GM11168 (cell line): ENCODE measurements at regions not wholly inside any gene's neighbourhood (a gene's known extent, or its start where the extent isn't known, plus 50 kb on each side); places are given as distances from the start of the nearest gene placed in this dataset.

Experiments used
- in situ Hi-C: fragments of 300-500 bp; cut with MboI; formaldehyde crosslinking; loops from one replicate; pipeline ENCODE4 v1.12.0; 2022; ENCODE audit warnings: low sequenced_read_pairs; ENCODE audit not compliant: unreplicated experiment

- in situ Hi-C loops, result no loop called here
Observed at GRCh38 chr4:41865981-41866798, 69.0 kb upstream of the TMEM33 start.

- in situ Hi-C loops, result no loop called here
Observed at GRCh38 chr4:41865306-41865980, 69.8 kb upstream of the TMEM33 start.

DNA sequence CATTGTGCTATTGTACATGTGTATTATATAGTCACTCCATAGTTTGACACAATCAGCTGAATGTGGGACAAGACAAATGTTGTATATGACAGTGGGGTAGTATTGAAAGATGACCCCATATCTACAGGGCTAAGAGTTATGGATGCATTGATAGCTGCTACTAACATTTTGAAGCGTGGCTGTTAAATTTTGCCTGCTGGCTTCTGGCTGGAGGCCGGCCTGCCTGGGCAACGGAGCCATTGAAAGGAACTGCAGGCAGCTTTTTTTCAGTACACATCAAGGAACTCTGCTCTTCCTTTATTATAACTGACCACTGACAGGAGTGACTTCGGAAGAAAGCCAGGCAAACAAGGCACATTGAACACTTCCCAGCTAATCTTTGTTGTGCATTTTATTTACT is 76.1 kb upstream of the TMEM33 start:
- in situ Hi-C loops, result no loop called here

DNA sequence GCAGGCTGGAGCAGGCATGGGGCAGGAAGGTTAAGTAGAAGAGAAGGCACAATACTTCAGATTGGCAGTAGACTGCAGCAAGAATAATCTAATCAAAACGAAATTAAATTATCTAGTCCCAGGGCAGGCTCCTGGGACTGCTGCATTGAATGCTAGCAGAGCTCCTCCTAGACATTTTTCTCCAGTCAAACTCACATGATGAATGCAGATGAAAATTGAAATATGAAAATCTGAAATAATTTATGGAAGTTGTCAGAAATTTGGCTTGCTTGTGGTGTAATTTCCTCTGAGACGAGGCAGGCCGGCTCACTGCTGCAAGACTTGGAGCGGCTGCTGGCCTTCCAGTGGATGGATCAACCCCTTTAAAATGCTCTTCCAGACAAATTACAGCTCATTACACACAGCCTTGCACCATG is 78.0 kb upstream of the TMEM33 start:
- in situ Hi-C loops, result no loop called here

DNA sequence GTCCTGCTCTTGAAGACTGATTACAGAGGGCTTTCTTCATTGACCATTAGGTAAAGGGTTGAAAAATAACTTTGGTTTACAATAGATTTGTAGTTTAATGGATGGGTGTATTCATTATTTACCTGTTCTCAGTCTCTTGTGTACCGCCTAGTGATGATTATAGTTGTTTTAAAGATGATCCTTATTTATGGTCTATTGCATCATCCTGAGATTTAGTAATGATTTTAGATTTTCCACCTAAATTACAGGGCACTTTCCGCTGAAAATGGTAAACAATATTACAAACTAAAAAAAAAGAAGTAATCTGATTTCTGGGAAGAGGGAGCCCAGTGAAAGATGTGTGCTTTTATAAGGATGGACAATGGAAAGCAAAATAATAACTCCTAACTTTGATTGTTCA is 78.4 kb upstream of the TMEM33 start:
- in situ Hi-C loops, result no loop called here

DNA sequence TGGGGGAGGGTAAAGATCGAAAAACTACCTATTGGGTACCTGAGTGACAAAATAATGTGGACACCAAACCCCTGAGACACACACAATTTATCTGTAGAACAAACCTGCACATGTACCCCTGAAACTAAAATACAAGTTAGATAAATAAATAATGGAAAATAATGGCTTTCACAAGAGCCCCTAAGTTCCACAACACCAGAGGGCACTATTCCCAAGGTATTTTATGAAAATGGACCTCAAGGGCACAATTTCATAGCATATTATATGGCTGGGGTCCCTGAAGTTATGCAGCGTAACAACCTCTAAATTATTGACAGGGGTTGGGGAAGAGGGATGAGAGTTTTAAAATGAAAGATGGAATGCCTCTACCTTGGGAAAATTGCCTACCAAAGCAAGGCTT is 81.3 kb upstream of the TMEM33 start:
- in situ Hi-C loops, result no loop called here

GRCh38 chr4:41852229-41852628 is 83.0 kb upstream of the TMEM33 start:
- in situ Hi-C loops, result no loop called here

DNA sequence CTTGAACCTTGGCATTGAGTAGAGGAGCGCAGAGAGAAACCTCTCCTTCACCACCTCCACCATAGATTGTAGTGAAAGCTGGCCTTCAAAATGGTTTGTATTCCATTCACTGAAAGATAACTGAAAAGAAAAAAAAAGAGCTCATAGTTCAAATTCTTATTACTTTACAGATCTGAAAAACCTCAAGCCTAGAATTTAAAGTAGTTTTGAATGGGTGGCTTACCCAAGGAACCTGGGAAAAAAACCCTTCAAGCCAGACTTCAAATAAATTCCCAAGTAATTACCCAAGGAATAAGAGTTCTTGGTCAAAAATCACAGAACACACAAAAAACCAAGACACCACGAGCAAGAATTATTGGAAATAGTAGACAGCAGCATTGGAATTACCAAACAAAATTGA is 83.6 kb upstream of the TMEM33 start:
- in situ Hi-C loops, result no loop called here

DNA sequence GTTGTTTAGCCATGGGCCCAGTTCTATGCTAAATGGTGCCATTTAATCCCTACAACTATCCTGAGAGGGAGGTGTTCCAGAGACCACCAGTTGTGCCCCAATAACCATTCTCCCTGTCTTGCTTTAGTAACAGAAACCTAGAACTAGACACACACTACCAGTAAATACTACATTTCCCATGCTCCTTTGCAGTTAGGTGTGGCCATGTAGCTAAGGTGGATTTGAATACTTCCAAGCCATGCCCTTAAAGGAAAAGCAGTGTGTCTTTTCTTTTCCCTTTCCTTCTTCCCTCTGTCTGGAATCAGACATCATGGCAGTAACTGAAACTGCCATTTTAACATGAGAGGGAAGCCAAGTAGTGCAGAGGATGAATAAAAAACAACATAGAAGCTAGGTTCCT is 90.9 kb upstream of the TMEM33 start:
- in situ Hi-C loops, result no loop called here

GRCh38 chr4:41839916-41840854 is 91.7 kb upstream of the PHOX2B start:
- in situ Hi-C loops, result no loop called here

- in situ Hi-C loops, result no loop called here
Observed at GRCh38 chr4:41838590-41838989, 90.1 kb upstream of the PHOX2B start.

GRCh38 chr4:41835321-41835995 is 86.9 kb upstream of the PHOX2B start:
- in situ Hi-C loops, result no loop called here

GRCh38 chr4:41832961-41833360 is 84.4 kb upstream of the PHOX2B start:
- in situ Hi-C loops, result no loop called here

GRCh38 chr4:41822325-41822724 is 73.8 kb upstream of the PHOX2B start:
- in situ Hi-C loops, result no loop called here

DNA sequence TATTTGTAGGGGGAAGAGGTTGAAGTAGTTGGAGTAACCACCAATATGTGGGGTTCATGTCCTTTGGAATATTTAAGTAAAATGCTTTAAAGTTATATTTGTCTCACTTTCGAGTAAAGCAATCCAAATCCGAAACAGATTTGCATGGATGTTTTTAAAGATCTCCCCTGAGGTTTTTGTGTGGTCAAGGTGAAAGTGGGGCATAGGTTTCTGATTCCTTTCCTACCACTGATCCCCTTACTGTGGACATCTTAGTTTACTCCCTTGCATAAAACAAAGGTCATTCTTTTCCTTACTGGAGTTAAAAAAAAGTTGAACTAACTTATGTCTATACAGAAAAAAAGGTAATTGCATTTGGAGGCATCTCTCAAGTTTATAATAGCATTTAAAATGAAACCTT is 71.9 kb upstream of the PHOX2B start:
- in situ Hi-C loops, result no loop called here

GRCh38 chr4:41819621-41820020 is 71.1 kb upstream of the PHOX2B start:
- in situ Hi-C loops, result no loop called here

DNA sequence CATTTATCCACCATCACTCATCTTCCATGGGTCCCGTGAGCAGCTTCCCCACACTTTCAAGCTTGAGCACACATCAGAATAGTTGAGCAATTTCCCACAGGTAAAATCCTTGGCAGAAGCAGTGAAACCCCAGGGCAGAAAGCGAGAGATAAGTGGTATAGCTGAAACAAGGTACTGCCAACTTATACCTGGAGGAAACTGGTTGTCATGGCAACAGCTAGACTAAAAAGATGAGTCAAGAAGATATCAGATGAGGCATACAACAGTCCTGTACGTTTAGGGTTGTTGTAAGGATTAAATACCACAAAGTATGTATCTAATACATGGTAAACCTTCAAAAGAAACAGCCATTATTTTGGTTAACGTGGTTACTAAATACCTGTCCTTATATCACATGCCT is 66.9 kb upstream of the PHOX2B start:
- in situ Hi-C loops, result no loop called here

DNA sequence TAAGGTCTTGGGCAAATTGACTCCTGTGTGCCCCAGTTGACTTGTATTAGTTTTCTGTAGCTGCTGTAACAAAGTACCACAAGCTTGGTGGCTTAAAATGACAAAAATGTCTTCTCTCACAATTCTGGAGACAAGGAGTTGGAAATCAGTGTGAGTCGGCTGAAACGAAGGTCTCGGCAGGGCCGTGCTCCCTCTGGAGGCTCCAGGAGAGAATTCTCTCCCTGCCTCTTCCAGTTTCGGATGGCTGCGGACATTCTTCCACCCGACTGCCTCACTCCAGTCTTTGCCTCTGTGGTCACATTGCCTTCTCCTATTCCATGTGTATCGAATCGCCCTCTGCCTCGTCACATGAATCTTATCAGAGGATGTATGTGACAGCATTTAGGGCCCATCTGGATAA is 66.0 kb upstream of the PHOX2B start:
- in situ Hi-C loops, result no loop called here

- in situ Hi-C loops, result no loop called here
Observed at GRCh38 chr4:41806807-41807206, 58.3 kb upstream of the PHOX2B start.

DNA sequence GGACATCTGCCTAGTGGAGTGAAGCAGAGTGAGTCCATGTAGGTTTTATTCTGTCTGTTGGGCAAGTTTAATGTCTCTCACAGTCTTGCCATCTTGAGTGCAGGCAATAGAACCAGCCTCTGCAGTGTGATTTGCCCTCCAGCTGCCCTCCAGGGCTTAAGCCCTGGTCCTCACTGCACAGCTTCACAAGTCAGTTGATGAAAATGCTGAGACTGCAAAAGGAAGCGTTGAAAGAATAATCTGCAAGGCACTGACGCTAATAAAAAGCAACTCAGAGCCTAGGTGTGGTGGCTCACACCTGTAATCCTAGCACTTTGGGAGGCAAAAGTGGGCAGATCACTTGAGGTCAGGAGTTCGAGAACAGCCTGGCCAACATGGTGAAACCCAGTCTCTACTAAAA is 54.1 kb upstream of the PHOX2B start:
- in situ Hi-C loops, result no loop called here
